ENCODE measurements at regions not wholly inside any gene's neighbourhood (a gene's known extent, or its start where the extent isn't known, plus 50 kb on each side); places are given as distances from the start of the nearest gene placed in this dataset.

GRCh38 chr17:56648321-56648720, 54.8 kb downstream of the NOG start:
- no peak for DNase-seq (ENCODE audit: extremely low spot score)
- 84% methylated on average over 5 of the region's 5 CpGs for WGBS
- Histone ChIP-seq H3K36me3 (ENCODE audit: insufficient read depth) (no peaks in the 10 kb centered on the region), H3K27ac (ENCODE audit: low read depth) (no peak overlapping the region), H3K4me3 (ENCODE audit: low read depth, low read length) (no peak overlapping the region), H3K4me1 (ENCODE audit: insufficient read depth) (no peaks in the 10 kb centered on the region)

DNA sequence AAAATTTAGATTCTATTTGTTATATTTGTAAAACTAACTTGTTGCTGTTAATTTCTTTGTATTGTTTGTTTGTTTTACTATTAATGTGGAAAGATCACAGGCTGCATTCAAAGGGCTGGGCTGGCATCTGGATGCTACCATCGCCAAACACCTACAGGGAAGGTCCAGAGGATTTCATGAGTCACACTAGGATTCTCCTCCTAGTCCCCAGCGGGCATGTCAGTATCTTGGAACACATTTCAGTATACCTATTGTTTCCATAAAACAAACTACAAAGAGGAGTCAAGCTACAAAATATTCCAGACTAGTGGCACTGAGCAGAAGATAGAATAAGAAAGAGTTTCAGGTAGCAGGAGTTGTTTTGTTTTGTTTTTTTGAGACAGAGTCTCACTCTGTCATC, 55.3 kb downstream of the NOG start:
- Histone ChIP-seq H3K4me3 (ENCODE audit: low read depth, low read length) (no peak overlapping the region), H3K36me3 (ENCODE audit: insufficient read depth) (no peaks in the 10 kb centered on the region), H3K4me1 (ENCODE audit: insufficient read depth) (no peaks in the 10 kb centered on the region), H3K27ac (ENCODE audit: low read depth) (no peak overlapping the region)
- no peak for DNase-seq (ENCODE audit: extremely low spot score)
- 61% methylated on average over 2 of the region's 2 CpGs for WGBS

GRCh38 chr17:56652628-56653027, 59.1 kb downstream of the NOG start:
- H3K4me3 ChIP-seq (ENCODE audit: low read depth, low read length): no peak overlapping the region
- no peak for DNase-seq (ENCODE audit: extremely low spot score)
- no peaks in the 10 kb centered on the region for H3K36me3 ChIP-seq (ENCODE audit: insufficient read depth)
- H3K4me1 ChIP-seq (ENCODE audit: insufficient read depth): no peaks in the 10 kb centered on the region
- H3K27ac ChIP-seq (ENCODE audit: low read depth): no peak overlapping the region
- WGBS: 33% methylated on average over 2 of the region's 2 CpGs

GRCh38 chr17:56653877-56654276, 60.4 kb downstream of the NOG start:
- 47% methylated on average over 3 of the region's 3 CpGs for WGBS
- no peak overlapping the region for H3K4me3 ChIP-seq (ENCODE audit: low read depth, low read length)
- no peak overlapping the region for H3K27ac ChIP-seq (ENCODE audit: low read depth)
- no peak for DNase-seq (ENCODE audit: extremely low spot score)
- H3K4me1 ChIP-seq (ENCODE audit: insufficient read depth): no peaks in the 10 kb centered on the region
- H3K36me3 ChIP-seq (ENCODE audit: insufficient read depth): no peaks in the 10 kb centered on the region

GRCh38 chr17:56656701-56657327, 63.3 kb downstream of the NOG start:
- no peaks in the 10 kb centered on the region for H3K4me1 ChIP-seq (ENCODE audit: insufficient read depth)

DNA sequence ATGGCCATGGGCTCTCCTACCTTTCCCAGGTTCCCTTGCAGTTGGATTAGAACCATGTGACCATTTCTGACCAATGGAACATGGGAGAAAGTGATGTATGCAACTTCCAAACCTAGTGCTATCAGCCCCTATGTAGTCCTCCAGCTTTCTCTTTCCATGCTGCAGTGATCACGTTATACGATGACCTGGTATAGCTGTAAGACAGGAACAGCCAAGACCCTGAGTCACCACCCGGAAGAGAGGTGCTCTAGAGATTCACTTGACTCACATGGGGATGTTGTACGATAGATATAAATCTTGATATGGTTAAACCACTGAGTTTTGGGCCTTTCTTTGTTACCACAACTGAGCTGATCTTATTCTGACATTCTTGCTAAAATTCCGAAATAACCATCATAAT, 65.1 kb downstream of the NOG start:
- no peaks in the 10 kb centered on the region for H3K4me1 ChIP-seq (ENCODE audit: insufficient read depth)

More at GRCh38 chr17:56656701-56657327, 63.3 kb downstream of the NOG start:
- Histone ChIP-seq H3K36me3 (ENCODE audit: insufficient read depth) (no peaks in the 10 kb centered on the region), H3K27ac (ENCODE audit: low read depth) (no peak overlapping the region), H3K4me3 (ENCODE audit: low read depth, low read length) (no peak overlapping the region)
- no peak for DNase-seq (ENCODE audit: extremely low spot score)
- 24% methylated on average over 5 of the region's 5 CpGs for WGBS

GRCh38 chr17:56659622-56660021, 66.1 kb downstream of the NOG start:
- H3K36me3 ChIP-seq (ENCODE audit: insufficient read depth): no peaks in the 10 kb centered on the region
- no peaks in the 10 kb centered on the region for H3K4me1 ChIP-seq (ENCODE audit: insufficient read depth)
- no peak overlapping the region for H3K4me3 ChIP-seq (ENCODE audit: low read depth, low read length)
- no peak for DNase-seq (ENCODE audit: extremely low spot score)
- no peak overlapping the region for H3K27ac ChIP-seq (ENCODE audit: low read depth)

More for the DNA sequence above, 65.1 kb downstream of the NOG start:
- no peaks in the 10 kb centered on the region for H3K36me3 ChIP-seq (ENCODE audit: insufficient read depth)
- H3K27ac ChIP-seq (ENCODE audit: low read depth): no peak overlapping the region
- no peak for DNase-seq (ENCODE audit: extremely low spot score)
- no peak overlapping the region for H3K4me3 ChIP-seq (ENCODE audit: low read depth, low read length)
- 96% methylated on average over 5 of the region's 5 CpGs for WGBS

- WGBS: 76% methylated on average over 5 of the region's 5 CpGs
Observed at GRCh38 chr17:56661906-56662305, 68.4 kb downstream of the NOG start.

GRCh38 chr17:56665864-56666263, 72.4 kb downstream of the NOG start:
- no peak overlapping the region for H3K4me3 ChIP-seq (ENCODE audit: low read depth, low read length)
- H3K27ac ChIP-seq (ENCODE audit: low read depth): no peak overlapping the region
- DNase-seq (ENCODE audit: extremely low spot score): no peak
- no peaks in the 10 kb centered on the region for H3K36me3 ChIP-seq (ENCODE audit: insufficient read depth)
- WGBS: 21% methylated on average over 6 of the region's 6 CpGs
- no peaks in the 10 kb centered on the region for H3K4me1 ChIP-seq (ENCODE audit: insufficient read depth)

More at GRCh38 chr17:56661906-56662305, 68.4 kb downstream of the NOG start:
- Histone ChIP-seq H3K36me3 (ENCODE audit: insufficient read depth) (no peaks in the 10 kb centered on the region), H3K27ac (ENCODE audit: low read depth) (no peak overlapping the region), H3K4me3 (ENCODE audit: low read depth, low read length) (no peak overlapping the region), H3K4me1 (ENCODE audit: insufficient read depth) (no peaks in the 10 kb centered on the region)
- no peak for DNase-seq (ENCODE audit: extremely low spot score)

- Histone ChIP-seq H3K4me3 (ENCODE audit: low read depth, low read length) (no peak overlapping the region), H3K36me3 (ENCODE audit: insufficient read depth) (no peaks in the 10 kb centered on the region), H3K4me1 (ENCODE audit: insufficient read depth) (no peaks in the 10 kb centered on the region), H3K27ac (ENCODE audit: low read depth) (no peak overlapping the region)
- WGBS: 70% methylated on average over 5 of the region's 5 CpGs
- no peak for DNase-seq (ENCODE audit: extremely low spot score)
Observed at GRCh38 chr17:56667925-56668458, 74.5 kb downstream of the NOG start.

- WGBS: 92% methylated on average over 8 of the region's 8 CpGs
Observed at GRCh38 chr17:56672195-56672594, 78.7 kb downstream of the NOG start.

DNA sequence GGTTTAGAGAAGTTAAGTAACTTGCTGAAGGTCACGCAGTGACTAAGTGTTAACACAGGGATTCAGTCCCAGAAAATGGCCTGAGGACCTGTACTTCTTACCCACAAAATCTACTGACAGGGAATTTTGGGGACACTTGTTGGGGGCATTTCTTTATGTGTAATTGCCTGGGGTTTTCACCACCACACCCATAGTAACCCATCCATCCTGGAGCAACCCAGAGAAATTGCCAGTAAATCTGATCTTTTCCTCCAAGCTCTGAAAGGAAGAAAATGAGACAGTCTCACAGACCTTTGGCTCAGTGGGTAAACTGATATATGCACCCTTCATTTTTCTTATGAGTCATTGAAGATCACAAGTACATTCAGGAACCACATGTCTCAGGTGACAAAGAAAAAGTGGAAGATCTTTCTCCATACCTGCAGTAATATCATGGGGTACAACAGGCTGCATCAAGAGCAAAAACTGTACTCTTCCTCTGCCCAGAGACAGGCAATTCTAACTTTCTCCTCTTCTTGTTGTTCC, 81.0 kb downstream of the NOG start:
- WGBS: 91% methylated on average over 1 of the region's 1 CpG
- no peak overlapping the region for H3K27ac ChIP-seq (ENCODE audit: low read depth)
- DNase-seq (ENCODE audit: extremely low spot score): no peak
- H3K36me3 ChIP-seq (ENCODE audit: insufficient read depth): no peaks in the 10 kb centered on the region
- H3K4me1 ChIP-seq (ENCODE audit: insufficient read depth): no peaks in the 10 kb centered on the region
- no peak overlapping the region for H3K4me3 ChIP-seq (ENCODE audit: low read depth, low read length)

More at GRCh38 chr17:56672195-56672594, 78.7 kb downstream of the NOG start:
- no peak for DNase-seq (ENCODE audit: extremely low spot score)
- Histone ChIP-seq H3K27ac (ENCODE audit: low read depth) (no peak overlapping the region), H3K36me3 (ENCODE audit: insufficient read depth) (no peaks in the 10 kb centered on the region), H3K4me3 (ENCODE audit: low read depth, low read length) (no peak overlapping the region), H3K4me1 (ENCODE audit: insufficient read depth) (no peaks in the 10 kb centered on the region)

DNA sequence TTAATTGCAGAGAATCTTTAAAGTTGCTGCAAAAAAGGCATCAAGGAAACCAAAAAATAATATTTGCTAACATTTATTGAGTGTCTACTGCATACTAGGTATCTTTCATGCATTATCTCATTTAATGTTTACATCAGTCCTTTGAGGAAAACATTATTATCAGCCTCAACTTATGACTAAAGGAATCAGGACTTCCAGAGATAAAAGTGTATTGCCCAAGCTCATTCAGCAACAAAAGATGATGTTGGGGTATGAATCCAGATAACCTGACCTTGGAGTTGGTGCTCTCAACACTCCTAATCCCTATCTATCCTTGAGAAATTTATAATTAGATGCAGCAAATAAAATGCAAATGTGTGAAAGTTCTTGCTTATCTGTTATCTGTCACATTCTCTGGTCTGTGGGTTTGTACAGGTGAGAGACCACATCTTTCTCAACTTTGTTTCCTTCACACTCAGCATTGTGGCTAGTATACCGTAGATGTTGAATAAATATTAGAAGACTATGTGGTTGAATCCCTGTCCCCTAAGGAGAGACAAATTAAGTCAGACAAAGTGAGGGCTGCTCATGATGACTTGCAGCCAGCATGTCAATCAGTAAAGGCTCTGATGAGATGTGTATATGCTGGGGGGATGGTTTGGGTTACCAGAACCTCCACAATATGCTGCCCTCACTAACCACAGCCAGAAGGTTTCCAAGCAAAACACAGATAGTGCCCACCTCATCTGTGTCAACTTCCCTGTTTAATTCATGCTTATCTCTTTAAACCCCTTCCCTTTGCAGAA, 82.6 kb downstream of the NOG start:
- Histone ChIP-seq H3K4me3 (ENCODE audit: low read depth, low read length) (no peak overlapping the region), H3K4me1 (ENCODE audit: insufficient read depth) (no peaks in the 10 kb centered on the region), H3K27ac (ENCODE audit: low read depth) (no peak overlapping the region), H3K36me3 (ENCODE audit: insufficient read depth) (no peaks in the 10 kb centered on the region)
- WGBS: 74% methylated on average over 1 of the region's 1 CpG
- DNase-seq (ENCODE audit: extremely low spot score): no peak

DNA sequence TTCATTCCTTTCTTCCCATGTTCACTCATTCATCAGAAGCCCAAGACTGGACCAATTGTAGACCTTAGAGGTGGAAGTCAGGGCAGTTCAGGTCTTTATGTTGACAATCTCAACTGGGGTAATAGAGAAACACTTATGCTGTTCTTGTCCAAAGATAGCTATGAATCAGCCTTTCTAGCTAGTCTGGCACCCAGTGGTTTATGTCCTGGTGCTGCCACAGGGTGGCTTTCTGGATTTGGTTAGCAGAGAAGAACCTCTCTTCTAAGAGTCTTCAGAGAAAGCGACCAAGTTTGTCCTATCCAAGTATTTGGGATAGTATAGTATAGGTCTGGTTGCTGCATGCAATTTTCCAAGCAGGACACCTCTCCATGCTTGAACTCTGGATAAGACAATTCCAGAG, 83.3 kb downstream of the NOG start:
- H3K4me1 ChIP-seq (ENCODE audit: insufficient read depth): no peaks in the 10 kb centered on the region
- no peak overlapping the region for H3K4me3 ChIP-seq (ENCODE audit: low read depth, low read length)
- no peak for DNase-seq (ENCODE audit: extremely low spot score)
- H3K27ac ChIP-seq (ENCODE audit: low read depth): no peak overlapping the region
- WGBS: 91% methylated on average over 1 of the region's 1 CpG
- no peaks in the 10 kb centered on the region for H3K36me3 ChIP-seq (ENCODE audit: insufficient read depth)

Data from urinary bladder (tissue), 3 donors.